Adrenal gland (tissue), 9 donors: ENCODE measurements at regions not wholly inside any gene's neighbourhood (a gene's known extent, or its start where the extent isn't known, plus 50 kb on each side); places are given as distances from the start of the nearest gene placed in this dataset.

Experiments used
- DNase-seq, 7 donors: peaks; one replicate each; pipeline ENCODE4 v3.0.0-alpha.2; 2019 to 2020
- H3K27ac ChIP-seq, 5 donors: fragments of 200-600 bp; sonication (generic) in 4 of 5; 1 replicate in 3 of 5; 2 replicates in 2 of 5; pipeline versions ENCODE4 v1.5.1 to v1.8.0; 2016 to 2020; ENCODE audit warnings: mild to moderate bottlenecking in 1 of 5
- H3K27me3 ChIP-seq: fragments of 200-600 bp; 2 replicates; pipeline ENCODE4 v1.8.0; 2021
- H3K36me3 ChIP-seq, 2 donors: fragments of 200-600 bp; replicated peaks in 1 of 2; 1 replicate in 1 of 2; 2 replicates in 1 of 2; pipeline versions ENCODE4 v1.5.1 to v1.8.0; 2018 to 2022
- H3K4me1 ChIP-seq, 2 donors: fragments of 200-600 bp; replicated peaks in 1 of 2; 1 replicate in 1 of 2; 2 replicates in 1 of 2; pipeline versions ENCODE4 v1.5.1 to v1.8.0; 2018 to 2021
- H3K4me3 ChIP-seq, 4 donors: fragments of 200-600 bp; sonication (generic) in 3 of 4; one replicate each; pipeline ENCODE4 v1.5.1; 2016 to 2018
- H3K9me3 ChIP-seq, 3 donors: fragments of 200-600 bp; sonication (generic) in 1 of 3; replicated peaks in 1 of 3; 1 replicate in 2 of 3; 2 replicates in 1 of 3; pipeline versions ENCODE4 v1.5.1 to v1.8.0; 2016 to 2021
- CTCF ChIP-seq, 6 experiments: fragments of 450-650 bp in 4 of 6; fragments of 200-600 bp in 2 of 6; sonication (generic) in 1 of 6; IDR thresholded peaks; 1 replicate in 5 of 6; 2 replicates in 1 of 6; pipeline versions ENCODE4 v1.5.1 to v1.8.0; 2016 to 2021; ENCODE audit warnings: antibody characterized with exemption in 6 of 6, mild to moderate bottlenecking in 2 of 6, moderate library complexity in 1 of 6
- POLR2A ChIP-seq, 2 donors: fragments of 450-650 bp; IDR thresholded peaks; one replicate each; pipeline ENCODE4 v1.6.1; 2017; ENCODE audit warnings: antibody characterized with exemption in 2 of 2, mild to moderate bottlenecking in 2 of 2, moderate library complexity in 1 of 2
- WGBS, 4 donors: extraction: QIAGEN DNeasy Blood & Tissue Kit in 2 of 4; methylation state at CpG; one replicate each; pipeline versions ENCODE4 v1.1.5 to v1.1.7; 2013 to 2017; 5-methylcytosine and 5-hydroxymethylcytosine counted together
- intact Hi-C, 2 donors: fragments of 100-400 bp; cut with DNase I; formaldehyde crosslinking; loops; one replicate each; pipeline versions ENCODE4 v1.14.1 to v1.15.0; 2022 to 2023
- donor health status: healthy with polysubstance abuse.
- donor health status: Bipolar disorder and iron deficiency.
- donor health status: DM: yes; HTN: yes; CAD: no.
- donor health status: DM: no; HTN: no; CAD: no.
- donor health status: DM: no; HTN: no; CAD: no.

GRCh38 chr9:2255128-2255527 is 240.0 kb downstream of the SMARCA2 start:
- H3K36me3 ChIP-seq, result no peaks in the 10 kb centered on the region
- H3K27ac ChIP-seq, result no peak overlapping the region
- DNase-seq, result no peak
- intact Hi-C loops, result no loop called here
- 83 to 95% (median 90%) methylated on average over 10 of the region's 10 CpGs for WGBS, 4 donors
- no peak overlapping the region for H3K4me3 ChIP-seq
- H3K9me3 ChIP-seq, result no peaks in the 10 kb centered on the region
- no peaks in the 10 kb centered on the region for H3K27me3 ChIP-seq
- no peak for TF ChIP-seq CTCF (IDR thresholded peaks at IDR 0.05)
- TF ChIP-seq POLR2A (IDR thresholded peaks at IDR 0.05), result no peak
- H3K4me1 ChIP-seq, result peaks cover 5 to 7% of the 10 kb centered on the region in 2 donors

GRCh38 chr9:2257248-2257929 is 242.2 kb downstream of the SMARCA2 start:
- DNase-seq, result no peak
- Histone ChIP-seq H3K36me3 (no peaks in the 10 kb centered on the region), H3K4me3 (no peak overlapping the region), H3K9me3 (no peaks in the 10 kb centered on the region), H3K4me1 (peaks cover 23 to 27% of the 10 kb centered on the region in 2 donors), H3K27ac (no peak overlapping the region), H3K27me3 (no peaks in the 10 kb centered on the region)
- WGBS, 4 donors, result 84 to 94% (median 89%) methylated on average over 6 of the region's 6 CpGs
- intact Hi-C loops, result no loop called here
- no peak for TF ChIP-seq CTCF (IDR thresholded peaks at IDR 0.05)
- no peak for TF ChIP-seq POLR2A (IDR thresholded peaks at IDR 0.05)

- H3K36me3 ChIP-seq, result no peaks in the 10 kb centered on the region
- H3K9me3 ChIP-seq, result no peaks in the 10 kb centered on the region
- H3K4me3 ChIP-seq, result no peak overlapping the region
- peak overlapping the region in 4 of 5 donors; percentile 22 to 77 (median 60) for H3K27ac ChIP-seq
- peak in 1 of 2 donors; percentile 43 for TF ChIP-seq POLR2A (IDR thresholded peaks at IDR 0.05)
- no peak for TF ChIP-seq CTCF (IDR thresholded peaks at IDR 0.05)
- peak; percentile 50 to 82 (median 73) for DNase-seq
- H3K4me1 ChIP-seq, result peaks cover 26 to 30% of the 10 kb centered on the region in 2 donors
- 47 to 49% (median 49%) methylated on average over 3 of the region's 3 CpGs for WGBS, 4 donors
- intact Hi-C loops, result no loop called here
- H3K27me3 ChIP-seq, result no peaks in the 10 kb centered on the region
Observed at GRCh38 chr9:2260417-2261306, 245.5 kb downstream of the SMARCA2 start.

- intact Hi-C loops, result no loop called here
- H3K36me3 ChIP-seq, result no peaks in the 10 kb centered on the region
- H3K4me1 ChIP-seq, result peaks cover 26 to 32% of the 10 kb centered on the region in 2 donors
- H3K4me3 ChIP-seq, result no peak overlapping the region
- no peak for DNase-seq
- H3K27me3 ChIP-seq, result no peaks in the 10 kb centered on the region
- TF ChIP-seq POLR2A (IDR thresholded peaks at IDR 0.05) (no peak), CTCF (IDR thresholded peaks at IDR 0.05) (no peak)
- no peaks in the 10 kb centered on the region for H3K9me3 ChIP-seq
- peak overlapping the region in 4 of 5 donors; percentile 19 to 77 (median 60) for H3K27ac ChIP-seq
- 64 to 68% (median 65%) methylated on average over 4 of the region's 4 CpGs for WGBS, 4 donors
Observed at GRCh38 chr9:2261421-2262103, 246.4 kb downstream of the SMARCA2 start.
